ENCODE measurements at regions not wholly inside any gene's neighbourhood (a gene's known extent, or its start where the extent isn't known, plus 50 kb on each side); places are given as distances from the start of the nearest gene placed in this dataset.

DNA sequence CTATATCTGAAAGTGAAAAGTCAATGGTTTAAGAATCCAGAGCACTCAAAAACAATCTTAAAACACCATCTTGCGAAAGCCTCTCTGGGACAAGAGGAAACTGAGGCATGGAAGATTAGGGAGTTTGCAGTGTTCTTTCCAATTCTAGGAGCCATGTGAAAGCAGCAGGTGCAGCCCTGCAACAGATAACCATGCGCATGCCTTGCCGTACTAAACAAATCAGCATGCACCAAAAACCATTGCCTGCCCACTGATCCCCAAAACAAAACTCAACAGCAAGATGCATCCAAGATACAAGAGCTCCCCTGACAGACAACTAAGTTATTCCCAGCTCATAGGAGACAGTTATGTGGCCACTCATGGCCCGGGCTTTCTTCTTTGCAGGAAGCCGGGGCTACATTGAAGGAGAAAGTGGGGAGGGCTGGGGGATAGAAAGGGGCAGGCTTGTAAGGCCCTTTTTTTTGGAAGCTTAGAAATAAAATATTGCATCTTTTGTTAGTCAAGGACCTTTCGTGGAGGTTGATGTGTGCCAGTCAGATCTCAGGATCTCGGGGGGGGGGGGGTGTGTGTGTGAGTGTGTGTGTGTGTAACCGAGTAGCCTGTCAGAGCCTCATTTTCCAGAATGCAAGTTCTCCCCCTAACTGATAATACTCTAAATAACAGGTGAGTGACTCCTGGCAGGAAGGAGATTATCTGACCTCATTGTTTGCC is 178.4 kb downstream of the MBOAT1 start:
- no peak overlapping the region for H3K4me3 Mint-ChIP-seq
- H3K4me1 Mint-ChIP-seq (ENCODE audit: low read depth): no peaks in the 10 kb centered on the region
- H3K27ac Mint-ChIP-seq: no peak overlapping the region
- TF ChIP-seq, protein P1, sequence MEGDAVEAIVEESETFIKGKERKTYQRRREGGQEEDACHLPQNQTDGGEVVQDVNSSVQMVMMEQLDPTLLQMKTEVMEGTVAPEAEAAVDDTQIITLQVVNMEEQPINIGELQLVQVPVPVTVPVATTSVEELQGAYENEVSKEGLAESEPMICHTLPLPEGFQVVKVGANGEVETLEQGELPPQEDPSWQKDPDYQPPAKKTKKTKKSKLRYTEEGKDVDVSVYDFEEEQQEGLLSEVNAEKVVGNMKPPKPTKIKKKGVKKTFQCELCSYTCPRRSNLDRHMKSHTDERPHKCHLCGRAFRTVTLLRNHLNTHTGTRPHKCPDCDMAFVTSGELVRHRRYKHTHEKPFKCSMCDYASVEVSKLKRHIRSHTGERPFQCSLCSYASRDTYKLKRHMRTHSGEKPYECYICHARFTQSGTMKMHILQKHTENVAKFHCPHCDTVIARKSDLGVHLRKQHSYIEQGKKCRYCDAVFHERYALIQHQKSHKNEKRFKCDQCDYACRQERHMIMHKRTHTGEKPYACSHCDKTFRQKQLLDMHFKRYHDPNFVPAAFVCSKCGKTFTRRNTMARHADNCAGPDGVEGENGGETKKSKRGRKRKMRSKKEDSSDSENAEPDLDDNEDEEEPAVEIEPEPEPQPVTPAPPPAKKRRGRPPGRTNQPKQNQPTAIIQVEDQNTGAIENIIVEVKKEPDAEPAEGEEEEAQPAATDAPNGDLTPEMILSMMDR (IDR thresholded peaks at IDR 0.05): no peak
- DNase-seq: no peak
- H3K27me3 Mint-ChIP-seq (ENCODE audit: insufficient read depth): peaks cover 5% of the 10 kb centered on the region
- peaks cover 21% of the 10 kb centered on the region; the same call in 1 of the 2 replicates for H3K9me3 Mint-ChIP-seq
- H3K36me3 Mint-ChIP-seq (ENCODE audit: low read depth): no peaks in the 10 kb centered on the region

DNA sequence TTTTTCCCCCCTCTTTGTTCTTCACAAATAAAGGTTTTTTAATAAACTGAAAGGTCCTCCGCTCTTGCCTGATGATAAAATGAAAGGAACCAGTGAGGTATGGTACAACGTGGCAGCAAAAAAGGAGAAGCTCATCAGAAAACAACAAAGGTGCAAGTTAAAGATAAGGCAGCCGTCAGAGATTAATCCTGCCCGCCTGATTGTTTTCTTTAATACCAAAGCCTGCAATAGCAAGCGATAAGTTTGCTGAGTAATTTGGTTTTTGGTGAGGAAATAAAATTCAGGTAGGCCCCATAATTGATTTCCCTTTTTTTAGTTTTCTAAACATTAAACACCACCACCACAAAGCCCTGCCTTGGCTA is 177.9 kb downstream of the MBOAT1 start:
- no peak for DNase-seq
- no peaks in the 10 kb centered on the region for H3K36me3 Mint-ChIP-seq (ENCODE audit: low read depth)
- H3K9me3 Mint-ChIP-seq: peaks cover 21% of the 10 kb centered on the region; the same call in 1 of the 2 replicates
- TF ChIP-seq, protein P1 (IDR thresholded peaks at IDR 0.05): no peak
- H3K27ac Mint-ChIP-seq: no peak overlapping the region
- no peak overlapping the region for H3K4me3 Mint-ChIP-seq
- peaks cover 7% of the 10 kb centered on the region for H3K27me3 Mint-ChIP-seq (ENCODE audit: insufficient read depth)
- H3K4me1 Mint-ChIP-seq (ENCODE audit: low read depth): no peaks in the 10 kb centered on the region

DNA sequence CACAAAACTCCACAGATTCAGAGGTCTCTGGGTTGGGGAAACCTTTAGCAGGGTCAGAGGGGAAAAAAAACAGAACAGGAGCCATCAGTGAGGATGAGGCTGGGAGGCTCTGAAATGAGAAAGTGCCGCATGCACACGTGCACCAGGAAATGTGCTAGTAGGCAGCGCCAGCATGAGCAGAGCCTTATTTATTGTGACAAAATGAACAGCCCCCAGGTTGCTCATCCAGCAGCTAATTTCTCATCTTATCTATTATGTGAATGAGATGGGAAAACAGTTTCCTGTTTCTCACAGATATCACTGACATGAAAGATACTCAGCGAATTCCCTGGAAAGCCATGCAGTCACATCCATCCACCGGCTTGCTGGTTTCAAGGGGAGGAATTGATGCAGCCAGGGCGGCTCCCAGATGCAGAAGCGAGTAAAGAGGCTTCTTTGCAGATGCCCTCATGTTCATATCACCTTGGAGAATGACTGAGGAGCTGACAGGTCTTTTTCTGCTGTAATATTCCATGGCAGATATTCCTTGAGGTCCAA is 176.1 kb downstream of the MBOAT1 start:
- Mint-ChIP-seq H3K4me3 (no peak overlapping the region), H3K9me3 (peaks cover 12% of the 10 kb centered on the region; the same call in 1 of the 2 replicates), H3K27ac (no peak overlapping the region), H3K4me1 (ENCODE audit: low read depth) (no peaks in the 10 kb centered on the region), H3K27me3 (ENCODE audit: insufficient read depth) (peaks cover 7% of the 10 kb centered on the region), H3K36me3 (ENCODE audit: low read depth) (no peaks in the 10 kb centered on the region)
- TF ChIP-seq, protein P1 (IDR thresholded peaks at IDR 0.05): no peak
- no peak for DNase-seq

DNA sequence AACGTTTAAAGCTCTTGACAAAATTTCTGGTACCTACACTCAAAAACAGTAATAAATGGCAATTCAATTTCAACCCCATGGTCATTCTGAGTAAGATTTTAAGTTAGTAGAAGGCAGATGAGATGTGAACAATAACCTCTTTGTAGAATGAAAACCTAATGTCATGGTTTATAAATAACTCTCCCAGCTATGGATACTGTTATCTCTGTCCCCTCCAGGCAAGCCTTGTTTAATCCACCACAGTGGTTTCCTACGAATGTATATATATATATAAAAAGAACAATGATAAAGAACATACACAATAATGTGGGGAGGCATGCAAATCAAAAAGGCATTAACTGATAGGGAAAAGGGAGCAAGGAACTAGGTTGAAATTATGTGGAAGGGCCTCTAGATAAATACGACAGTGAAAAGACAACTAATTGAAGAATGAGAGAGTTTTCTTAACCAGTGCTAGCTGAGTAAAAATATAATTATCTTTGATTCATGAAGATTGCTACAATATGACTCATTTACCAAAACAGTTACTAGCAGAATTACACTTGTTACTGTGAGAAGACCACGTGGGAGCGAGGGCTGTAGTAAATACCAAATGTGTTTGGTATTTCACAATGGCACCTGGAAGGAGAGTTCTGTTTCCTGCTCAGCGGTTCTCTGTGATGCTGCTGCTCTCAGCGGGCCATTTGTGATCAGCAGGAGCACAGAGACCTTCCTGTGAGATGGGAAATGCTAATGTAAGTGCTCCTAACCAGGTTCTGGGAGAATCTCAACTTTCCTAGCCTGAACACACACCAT is 173.7 kb downstream of the MBOAT1 start:
- Mint-ChIP-seq H3K4me1 (ENCODE audit: low read depth) (no peaks in the 10 kb centered on the region), H3K9me3 (peaks cover 4% of the 10 kb centered on the region; the same call in 1 of the 2 replicates), H3K4me3 (no peak overlapping the region), H3K36me3 (ENCODE audit: low read depth) (no peaks in the 10 kb centered on the region), H3K27ac (no peak overlapping the region), H3K27me3 (ENCODE audit: insufficient read depth) (peaks cover 7% of the 10 kb centered on the region)
- DNase-seq: no peak
- TF ChIP-seq, protein P1 (IDR thresholded peaks at IDR 0.05): no peak

DNA sequence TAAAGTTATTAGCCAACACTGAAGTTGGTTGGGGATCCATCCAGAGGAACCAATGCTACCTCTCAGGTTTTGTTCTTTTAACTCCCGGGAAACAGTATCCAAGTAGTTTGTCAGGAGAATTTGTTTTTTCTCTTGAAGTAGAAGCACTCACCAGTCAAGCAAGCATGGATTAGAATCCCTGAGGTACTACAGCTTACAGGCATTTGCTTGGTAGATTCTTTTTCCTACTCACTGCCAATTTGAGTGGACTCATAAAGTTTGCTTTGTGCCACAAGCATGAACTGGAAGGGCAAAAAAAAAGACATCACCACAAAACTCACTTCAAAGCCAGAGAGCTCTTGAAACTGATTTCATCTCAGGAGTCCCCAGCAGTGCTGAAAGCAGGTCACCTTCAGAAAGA is 167.4 kb downstream of the MBOAT1 start:
- Mint-ChIP-seq H3K27me3 (ENCODE audit: insufficient read depth) (no peaks in the 10 kb centered on the region), H3K9me3 (peaks cover 4% of the 10 kb centered on the region; the same call in 1 of the 2 replicates), H3K4me1 (ENCODE audit: low read depth) (no peaks in the 10 kb centered on the region), H3K27ac (no peak overlapping the region), H3K36me3 (ENCODE audit: low read depth) (no peaks in the 10 kb centered on the region), H3K4me3 (no peak overlapping the region)
- DNase-seq: no peak
- TF ChIP-seq, protein P1 (IDR thresholded peaks at IDR 0.05): no peak

Measured in HFFc6 (cell line).